GM12891 (cell line): ENCODE measurements at regions not wholly inside any gene's neighbourhood (a gene's known extent, or its start where the extent isn't known, plus 50 kb on each side); places are given as distances from the start of the nearest gene placed in this dataset.
"Not testable (repeated sequence)": the region's sequence is repeated elsewhere in the genome, so short reads cannot be mapped to it uniquely, and the experiment has no call there.

ENCODE experiments used
- PAX5 ChIP-seq: IDR thresholded peaks from 2 replicates; pipeline ENCODE4 v1.6.1; 2011; ENCODE audit warnings: low read length, moderate library complexity, mild to moderate bottlenecking; ENCODE audit not compliant: insufficient read depth, severe bottlenecking
- POLR2AphosphoS5 ChIP-seq: IDR thresholded peaks from 2 replicates; pipeline ENCODE4 v1.6.1; 2011; ENCODE audit warnings: low read depth, low read length, control low read depth

DNA sequence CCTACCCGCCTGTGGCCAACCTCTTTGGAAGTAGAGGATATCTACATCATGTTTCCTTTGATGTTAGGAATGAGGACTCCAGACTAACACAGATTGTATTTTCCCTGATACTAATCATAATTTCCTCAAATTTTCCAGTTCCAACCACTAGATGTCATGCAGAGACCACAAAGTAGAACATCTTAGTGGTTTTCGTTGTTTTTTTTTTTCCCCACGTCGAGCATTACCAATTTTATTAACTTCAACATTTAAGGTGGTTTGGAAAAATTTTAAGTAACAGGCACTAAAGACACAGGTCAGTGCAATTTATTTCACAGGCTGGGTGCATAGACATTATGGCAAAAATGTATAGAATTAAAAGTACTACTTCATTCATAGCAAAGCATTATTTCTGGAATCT lies 280.1 kb downstream of the ANKRD30B start:
- not testable (repeated sequence) for TF ChIP-seq PAX5, POLR2AphosphoS5
